GM23338 (cell line): ENCODE measurements at regions not wholly inside any gene's neighbourhood (a gene's known extent, or its start where the extent isn't known, plus 50 kb on each side); places are given as distances from the start of the nearest gene placed in this dataset.

ENCODE experiments used
- CREB1 ChIP-seq: fragments of 250-450 bp; sonication (Bioruptor Pico); IDR thresholded peaks from 2 replicates; pipeline ENCODE4 v1.5.0; 2020; ENCODE audit warnings: low read depth, mild to moderate bottlenecking, moderate library complexity
- JUNB ChIP-seq: IDR thresholded peaks from one replicate; pipeline ENCODE4 v1.6.1; 2016; ENCODE audit warnings: antibody characterized with exemption; ENCODE audit not compliant: unreplicated experiment
- NANOG ChIP-seq: IDR thresholded peaks from 2 replicates; pipeline ENCODE4 v1.6.1; 2016; ENCODE audit warnings: antibody characterized with exemption, borderline replicate concordance
- POLR2AphosphoS5 ChIP-seq: IDR thresholded peaks from 2 replicates; pipeline ENCODE4 v1.6.1; 2016; ENCODE audit warnings: antibody characterized with exemption, low read depth
- ZNF114 ChIP-seq: fragments of 250-450 bp; sonication (Bioruptor Pico); IDR thresholded peaks from 2 replicates; pipeline ENCODE4 v1.5.0; 2020; ENCODE audit warnings: mild to moderate bottlenecking, moderate library complexity
- ZNF331 ChIP-seq: fragments of 250-450 bp; sonication (Bioruptor Pico); IDR thresholded peaks from 2 replicates; pipeline ENCODE4 v1.5.0; 2020; ENCODE audit warnings: low read depth, mild to moderate bottlenecking, moderate library complexity
- TF ChIP-seq, protein P1 (sequence below): fragments of 250-450 bp; sonication (Bioruptor Pico); IDR thresholded peaks from 2 replicates; pipeline ENCODE4 v1.5.0; 2020; ENCODE audit warnings: mild to moderate bottlenecking, moderate library complexity
- TF ChIP-seq, protein P2 (sequence below), 2 experiments: fragments of 200-600 bp in 1 of 2; sonication (generic) in 1 of 2; conservative IDR thresholded peaks; 2 replicates each; pipeline versions ENCODE4 v1.5.1 to v1.6.1; 2016 to 2017; ENCODE audit warnings: antibody characterized with exemption in 2 of 2, low read depth in 2 of 2, mild to moderate bottlenecking in 2 of 2, moderate library complexity in 1 of 2
- TF ChIP-seq, protein P3 (sequence below): IDR thresholded peaks from 2 replicates; pipeline ENCODE4 v1.6.1; 2016; ENCODE audit warnings: antibody characterized with exemption

DNA sequence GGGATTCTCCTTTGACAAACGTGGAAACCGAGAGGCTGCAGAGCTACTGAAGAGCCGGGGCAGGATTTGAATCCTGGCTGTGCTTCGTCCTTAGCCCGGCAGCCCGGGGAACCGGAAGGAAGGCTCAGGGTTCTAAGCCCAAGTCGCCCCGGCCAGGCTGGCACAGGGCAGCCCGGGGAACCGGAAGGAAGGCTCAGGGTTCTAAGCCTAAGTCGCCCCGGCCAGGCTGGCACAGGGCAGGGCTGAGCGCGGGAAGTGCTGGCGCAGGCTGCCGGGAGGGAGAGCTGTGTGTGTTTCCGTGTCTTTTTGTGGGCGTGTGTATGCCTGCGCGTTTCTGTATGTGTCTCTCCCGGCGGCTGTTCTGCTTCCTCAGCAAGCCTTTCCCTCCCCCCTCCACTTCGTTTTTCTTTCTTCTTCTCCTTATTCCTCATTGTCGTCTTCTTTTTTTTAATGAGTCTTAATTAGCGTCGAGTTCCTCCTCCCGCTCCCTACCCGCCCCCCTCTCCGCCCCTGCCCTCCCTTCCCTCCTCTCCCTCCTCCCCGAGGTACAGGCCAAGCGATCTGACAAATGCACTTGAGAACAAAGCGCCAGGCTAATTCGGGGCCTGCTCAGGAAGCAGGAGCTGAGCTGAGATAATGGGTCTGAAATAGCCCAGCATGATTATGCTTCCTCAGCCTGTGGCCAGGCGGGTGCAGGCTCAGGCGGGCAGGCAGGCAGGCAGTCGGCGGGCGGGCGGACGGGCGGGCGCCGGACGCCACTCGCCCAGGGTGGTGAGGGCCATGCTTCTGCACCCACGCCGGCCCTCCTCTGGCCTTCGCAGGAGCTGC lies 65.9 kb downstream of the EFNB1 start (continued):
- TF ChIP-seq, protein P1, sequence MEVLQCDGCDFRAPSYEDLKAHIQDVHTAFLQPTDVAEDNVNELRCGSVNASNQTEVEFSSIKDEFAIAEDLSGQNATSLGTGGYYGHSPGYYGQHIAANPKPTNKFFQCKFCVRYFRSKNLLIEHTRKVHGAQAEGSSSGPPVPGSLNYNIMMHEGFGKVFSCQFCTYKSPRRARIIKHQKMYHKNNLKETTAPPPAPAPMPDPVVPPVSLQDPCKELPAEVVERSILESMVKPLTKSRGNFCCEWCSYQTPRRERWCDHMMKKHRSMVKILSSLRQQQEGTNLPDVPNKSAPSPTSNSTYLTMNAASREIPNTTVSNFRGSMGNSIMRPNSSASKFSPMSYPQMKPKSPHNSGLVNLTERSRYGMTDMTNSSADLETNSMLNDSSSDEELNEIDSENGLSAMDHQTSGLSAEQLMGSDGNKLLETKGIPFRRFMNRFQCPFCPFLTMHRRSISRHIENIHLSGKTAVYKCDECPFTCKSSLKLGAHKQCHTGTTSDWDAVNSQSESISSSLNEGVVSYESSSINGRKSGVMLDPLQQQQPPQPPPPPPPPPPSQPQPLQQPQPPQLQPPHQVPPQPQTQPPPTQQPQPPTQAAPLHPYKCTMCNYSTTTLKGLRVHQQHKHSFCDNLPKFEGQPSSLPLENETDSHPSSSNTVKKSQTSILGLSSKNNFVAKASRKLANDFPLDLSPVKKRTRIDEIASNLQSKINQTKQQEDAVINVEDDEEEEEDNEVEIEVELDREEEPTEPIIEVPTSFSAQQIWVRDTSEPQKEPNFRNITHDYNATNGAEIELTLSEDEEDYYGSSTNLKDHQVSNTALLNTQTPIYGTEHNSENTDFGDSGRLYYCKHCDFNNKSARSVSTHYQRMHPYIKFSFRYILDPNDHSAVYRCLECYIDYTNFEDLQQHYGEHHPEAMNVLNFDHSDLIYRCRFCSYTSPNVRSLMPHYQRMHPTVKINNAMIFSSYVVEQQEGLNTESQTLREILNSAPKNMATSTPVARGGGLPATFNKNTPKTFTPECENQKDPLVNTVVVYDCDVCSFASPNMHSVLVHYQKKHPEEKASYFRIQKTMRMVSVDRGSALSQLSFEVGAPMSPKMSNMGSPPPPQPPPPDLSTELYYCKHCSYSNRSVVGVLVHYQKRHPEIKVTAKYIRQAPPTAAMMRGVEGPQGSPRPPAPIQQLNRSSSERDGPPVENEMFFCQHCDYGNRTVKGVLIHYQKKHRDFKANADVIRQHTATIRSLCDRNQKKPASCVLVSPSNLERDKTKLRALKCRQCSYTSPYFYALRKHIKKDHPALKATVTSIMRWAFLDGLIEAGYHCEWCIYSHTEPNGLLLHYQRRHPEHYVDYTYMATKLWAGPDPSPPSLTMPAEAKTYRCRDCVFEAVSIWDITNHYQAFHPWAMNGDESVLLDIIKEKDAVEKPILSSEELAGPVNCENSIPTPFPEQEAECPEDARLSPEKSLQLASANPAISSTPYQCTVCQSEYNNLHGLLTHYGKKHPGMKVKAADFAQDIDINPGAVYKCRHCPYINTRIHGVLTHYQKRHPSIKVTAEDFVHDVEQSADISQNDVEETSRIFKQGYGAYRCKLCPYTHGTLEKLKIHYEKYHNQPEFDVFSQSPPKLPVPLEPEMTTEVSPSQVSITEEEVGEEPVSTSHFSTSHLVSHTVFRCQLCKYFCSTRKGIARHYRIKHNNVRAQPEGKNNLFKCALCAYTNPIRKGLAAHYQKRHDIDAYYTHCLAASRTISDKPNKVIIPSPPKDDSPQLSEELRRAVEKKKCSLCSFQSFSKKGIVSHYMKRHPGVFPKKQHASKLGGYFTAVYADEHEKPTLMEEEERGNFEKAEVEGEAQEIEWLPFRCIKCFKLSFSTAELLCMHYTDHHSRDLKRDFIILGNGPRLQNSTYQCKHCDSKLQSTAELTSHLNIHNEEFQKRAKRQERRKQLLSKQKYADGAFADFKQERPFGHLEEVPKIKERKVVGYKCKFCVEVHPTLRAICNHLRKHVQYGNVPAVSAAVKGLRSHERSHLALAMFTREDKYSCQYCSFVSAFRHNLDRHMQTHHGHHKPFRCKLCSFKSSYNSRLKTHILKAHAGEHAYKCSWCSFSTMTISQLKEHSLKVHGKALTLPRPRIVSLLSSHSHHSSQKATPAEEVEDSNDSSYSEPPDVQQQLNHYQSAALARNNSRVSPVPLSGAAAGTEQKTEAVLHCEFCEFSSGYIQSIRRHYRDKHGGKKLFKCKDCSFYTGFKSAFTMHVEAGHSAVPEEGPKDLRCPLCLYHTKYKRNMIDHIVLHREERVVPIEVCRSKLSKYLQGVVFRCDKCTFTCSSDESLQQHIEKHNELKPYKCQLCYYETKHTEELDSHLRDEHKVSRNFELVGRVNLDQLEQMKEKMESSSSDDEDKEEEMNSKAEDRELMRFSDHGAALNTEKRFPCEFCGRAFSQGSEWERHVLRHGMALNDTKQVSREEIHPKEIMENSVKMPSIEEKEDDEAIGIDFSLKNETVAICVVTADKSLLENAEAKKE (CRISPR knock-in tag) = no peak
- TF ChIP-seq JUNB = no peak
- TF ChIP-seq POLR2AphosphoS5 = no peak
- TF ChIP-seq, protein P2, sequence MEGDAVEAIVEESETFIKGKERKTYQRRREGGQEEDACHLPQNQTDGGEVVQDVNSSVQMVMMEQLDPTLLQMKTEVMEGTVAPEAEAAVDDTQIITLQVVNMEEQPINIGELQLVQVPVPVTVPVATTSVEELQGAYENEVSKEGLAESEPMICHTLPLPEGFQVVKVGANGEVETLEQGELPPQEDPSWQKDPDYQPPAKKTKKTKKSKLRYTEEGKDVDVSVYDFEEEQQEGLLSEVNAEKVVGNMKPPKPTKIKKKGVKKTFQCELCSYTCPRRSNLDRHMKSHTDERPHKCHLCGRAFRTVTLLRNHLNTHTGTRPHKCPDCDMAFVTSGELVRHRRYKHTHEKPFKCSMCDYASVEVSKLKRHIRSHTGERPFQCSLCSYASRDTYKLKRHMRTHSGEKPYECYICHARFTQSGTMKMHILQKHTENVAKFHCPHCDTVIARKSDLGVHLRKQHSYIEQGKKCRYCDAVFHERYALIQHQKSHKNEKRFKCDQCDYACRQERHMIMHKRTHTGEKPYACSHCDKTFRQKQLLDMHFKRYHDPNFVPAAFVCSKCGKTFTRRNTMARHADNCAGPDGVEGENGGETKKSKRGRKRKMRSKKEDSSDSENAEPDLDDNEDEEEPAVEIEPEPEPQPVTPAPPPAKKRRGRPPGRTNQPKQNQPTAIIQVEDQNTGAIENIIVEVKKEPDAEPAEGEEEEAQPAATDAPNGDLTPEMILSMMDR (conservative IDR thresholded peaks at IDR 0.05; ENCODE audit: low read depth in 2 of 2) = no peak
- no peak for TF ChIP-seq ZNF331 (CRISPR knock-in tag)
- no peak for TF ChIP-seq NANOG
- TF ChIP-seq, protein P3, sequence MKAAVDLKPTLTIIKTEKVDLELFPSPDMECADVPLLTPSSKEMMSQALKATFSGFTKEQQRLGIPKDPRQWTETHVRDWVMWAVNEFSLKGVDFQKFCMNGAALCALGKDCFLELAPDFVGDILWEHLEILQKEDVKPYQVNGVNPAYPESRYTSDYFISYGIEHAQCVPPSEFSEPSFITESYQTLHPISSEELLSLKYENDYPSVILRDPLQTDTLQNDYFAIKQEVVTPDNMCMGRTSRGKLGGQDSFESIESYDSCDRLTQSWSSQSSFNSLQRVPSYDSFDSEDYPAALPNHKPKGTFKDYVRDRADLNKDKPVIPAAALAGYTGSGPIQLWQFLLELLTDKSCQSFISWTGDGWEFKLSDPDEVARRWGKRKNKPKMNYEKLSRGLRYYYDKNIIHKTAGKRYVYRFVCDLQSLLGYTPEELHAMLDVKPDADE = no peak
- TF ChIP-seq CREB1 (CRISPR knock-in tag) = no peak
- TF ChIP-seq ZNF114 (CRISPR knock-in tag) = no peak
